ENCODE measurements at regions not wholly inside any gene's neighbourhood (a gene's known extent, or its start where the extent isn't known, plus 50 kb on each side); places are given as distances from the start of the nearest gene placed in this dataset.
A peak's percentile ranks its signal among the peaks of the same experiment; 100 is the strongest.

DNA sequence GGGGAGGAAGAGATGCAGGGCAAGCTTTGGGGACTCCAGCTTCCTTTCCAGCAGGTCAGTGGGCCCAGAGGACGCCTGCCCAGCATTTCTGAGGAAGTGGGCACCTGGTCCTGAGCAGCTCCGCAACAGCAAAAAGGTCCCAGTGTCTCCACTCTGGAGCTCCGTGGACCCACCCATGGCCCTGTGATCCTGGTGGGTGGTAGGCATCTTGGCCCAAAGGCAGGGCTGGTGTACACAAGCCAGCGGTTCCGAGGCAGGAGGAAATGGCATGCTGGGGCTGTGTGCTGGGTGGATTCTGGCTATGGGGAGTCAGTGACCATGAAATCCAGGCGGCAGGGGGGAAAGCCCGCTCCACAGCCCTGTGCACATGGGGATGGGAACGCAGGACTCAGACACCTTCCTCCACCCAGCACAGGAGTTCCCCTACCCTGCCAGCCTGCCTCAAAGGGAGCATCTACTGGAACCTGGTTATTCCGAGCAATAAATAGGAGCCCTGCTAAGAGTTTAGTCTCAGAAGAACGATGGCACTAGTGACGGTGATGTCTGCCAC lies 206.0 kb downstream of the GLI2 start:
- Histone ChIP-seq H3K27ac (ENCODE audit: low read depth, low read length) (no peak overlapping the region), H3K27me3 (ENCODE audit: insufficient read depth, low read length) (no peaks in the 10 kb centered on the region), H3K9me3 (ENCODE audit: low read depth, low read length) (no peaks in the 10 kb centered on the region), H3K36me3 (ENCODE audit: insufficient read depth, low read length) (no peaks in the 10 kb centered on the region), H4K20me1 (ENCODE audit: insufficient read depth, low read length) (peaks cover under 1% of the 10 kb centered on the region), H3K4me3 (ENCODE audit: insufficient read depth, low read length) (no peak overlapping the region), H3K79me2 (ENCODE audit: insufficient read depth, low read length) (peaks cover 32% of the 10 kb centered on the region), H3K4me2 (ENCODE audit: insufficient read depth, low read length) (no peak overlapping the region), H2AFZ (ENCODE audit: low read length) (no peak overlapping the region), H3K4me1 (ENCODE audit: insufficient read depth, low read length) (peaks cover 44% of the 10 kb centered on the region)
- TF ChIP-seq, protein P1, sequence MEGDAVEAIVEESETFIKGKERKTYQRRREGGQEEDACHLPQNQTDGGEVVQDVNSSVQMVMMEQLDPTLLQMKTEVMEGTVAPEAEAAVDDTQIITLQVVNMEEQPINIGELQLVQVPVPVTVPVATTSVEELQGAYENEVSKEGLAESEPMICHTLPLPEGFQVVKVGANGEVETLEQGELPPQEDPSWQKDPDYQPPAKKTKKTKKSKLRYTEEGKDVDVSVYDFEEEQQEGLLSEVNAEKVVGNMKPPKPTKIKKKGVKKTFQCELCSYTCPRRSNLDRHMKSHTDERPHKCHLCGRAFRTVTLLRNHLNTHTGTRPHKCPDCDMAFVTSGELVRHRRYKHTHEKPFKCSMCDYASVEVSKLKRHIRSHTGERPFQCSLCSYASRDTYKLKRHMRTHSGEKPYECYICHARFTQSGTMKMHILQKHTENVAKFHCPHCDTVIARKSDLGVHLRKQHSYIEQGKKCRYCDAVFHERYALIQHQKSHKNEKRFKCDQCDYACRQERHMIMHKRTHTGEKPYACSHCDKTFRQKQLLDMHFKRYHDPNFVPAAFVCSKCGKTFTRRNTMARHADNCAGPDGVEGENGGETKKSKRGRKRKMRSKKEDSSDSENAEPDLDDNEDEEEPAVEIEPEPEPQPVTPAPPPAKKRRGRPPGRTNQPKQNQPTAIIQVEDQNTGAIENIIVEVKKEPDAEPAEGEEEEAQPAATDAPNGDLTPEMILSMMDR (IDR thresholded peaks at IDR 0.05; ENCODE audit: extremely low read depth, low read depth, low read length): no peak
- no peak for DNase-seq (ENCODE audit: insufficient read length, low spot score, missing footprints)

GRCh38 chr2:120942658-120943057 lies 207.0 kb downstream of the GLI2 start:
- TF ChIP-seq, protein P1 (IDR thresholded peaks at IDR 0.05; ENCODE audit: extremely low read depth, low read depth, low read length): no peak
- no peaks in the 10 kb centered on the region for H3K27me3 ChIP-seq (ENCODE audit: insufficient read depth, low read length)
- no peaks in the 10 kb centered on the region for H3K9me3 ChIP-seq (ENCODE audit: low read depth, low read length)
- H3K4me1 ChIP-seq (ENCODE audit: insufficient read depth, low read length): peaks cover 34% of the 10 kb centered on the region
- peaks cover 4% of the 10 kb centered on the region for H3K36me3 ChIP-seq (ENCODE audit: insufficient read depth, low read length)
- H3K4me3 ChIP-seq (ENCODE audit: insufficient read depth, low read length): no peak overlapping the region
- no peak overlapping the region for H2AFZ ChIP-seq (ENCODE audit: low read length)
- no peak for DNase-seq (ENCODE audit: insufficient read length, low spot score, missing footprints)
- H3K79me2 ChIP-seq (ENCODE audit: insufficient read depth, low read length): peaks cover 37% of the 10 kb centered on the region
- H3K27ac ChIP-seq (ENCODE audit: low read depth, low read length): no peak overlapping the region
- H4K20me1 ChIP-seq (ENCODE audit: insufficient read depth, low read length): peaks cover 10% of the 10 kb centered on the region
- no peak overlapping the region for H3K4me2 ChIP-seq (ENCODE audit: insufficient read depth, low read length)

DNA sequence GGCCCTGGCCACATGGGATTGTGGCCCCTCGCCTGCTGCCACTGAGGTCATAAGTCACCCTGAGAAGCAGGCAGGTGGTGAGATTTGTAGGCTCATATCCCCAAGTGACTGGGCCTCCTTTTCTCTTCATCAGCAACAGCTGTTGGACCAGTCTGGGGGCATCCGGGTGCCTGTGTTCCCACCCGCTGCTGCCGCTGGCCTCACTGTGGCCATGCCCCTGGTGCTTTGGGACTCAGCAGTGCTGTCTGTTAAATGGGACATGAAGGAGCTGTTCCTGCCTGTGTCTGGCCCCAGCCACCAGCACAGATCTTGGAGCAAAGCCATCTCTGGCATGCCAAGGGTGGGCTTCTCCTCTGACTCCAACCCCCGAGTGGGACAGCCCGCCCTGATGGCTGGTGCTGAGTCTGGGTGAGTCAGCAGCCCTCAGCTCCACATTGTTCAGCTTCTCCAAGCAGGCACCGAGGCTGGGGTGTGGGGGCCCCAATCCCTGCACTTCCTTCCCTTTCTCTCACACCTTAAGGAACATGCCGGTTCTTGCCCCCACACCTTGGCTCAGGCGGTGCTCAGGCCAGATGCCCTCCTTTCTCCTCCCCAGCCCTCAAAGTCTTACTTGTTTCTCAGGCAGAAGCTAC lies 207.9 kb downstream of the GLI2 start:
- Histone ChIP-seq H3K79me2 (ENCODE audit: insufficient read depth, low read length) (peaks cover 43% of the 10 kb centered on the region), H3K4me2 (ENCODE audit: insufficient read depth, low read length) (no peak overlapping the region), H3K9me3 (ENCODE audit: low read depth, low read length) (no peaks in the 10 kb centered on the region), H2AFZ (ENCODE audit: low read length) (no peak overlapping the region), H4K20me1 (ENCODE audit: insufficient read depth, low read length) (peaks cover 15% of the 10 kb centered on the region), H3K36me3 (ENCODE audit: insufficient read depth, low read length) (peaks cover 4% of the 10 kb centered on the region), H3K4me3 (ENCODE audit: insufficient read depth, low read length) (no peak overlapping the region), H3K4me1 (ENCODE audit: insufficient read depth, low read length) (peaks cover 25% of the 10 kb centered on the region), H3K27me3 (ENCODE audit: insufficient read depth, low read length) (no peaks in the 10 kb centered on the region), H3K27ac (ENCODE audit: low read depth, low read length) (no peak overlapping the region)
- TF ChIP-seq, protein P1 (IDR thresholded peaks at IDR 0.05; ENCODE audit: extremely low read depth, low read depth, low read length): no peak
- peak; percentile 85 for DNase-seq (ENCODE audit: insufficient read length, low spot score, missing footprints)

DNA sequence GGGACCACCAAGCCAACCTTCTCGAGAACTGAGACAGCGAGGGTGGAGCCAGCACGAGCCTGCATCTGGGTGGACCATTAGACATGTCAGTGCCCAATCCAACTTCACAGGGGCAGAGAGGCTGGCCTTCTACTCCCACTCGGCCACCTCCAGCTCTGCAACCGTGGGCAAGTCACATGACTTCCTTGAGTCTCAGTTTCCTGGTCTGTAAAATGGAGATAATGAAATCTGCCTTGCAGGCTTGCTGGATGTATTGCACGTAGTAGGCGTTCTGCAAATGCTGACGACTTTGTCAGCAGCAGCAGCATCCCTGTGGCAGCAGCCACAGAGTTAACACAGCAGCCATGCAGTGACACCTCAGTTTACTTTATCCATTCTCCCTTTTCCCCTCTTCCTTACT lies 208.9 kb downstream of the GLI2 start:
- Histone ChIP-seq H3K9me3 (ENCODE audit: low read depth, low read length) (no peaks in the 10 kb centered on the region), H4K20me1 (ENCODE audit: insufficient read depth, low read length) (peaks cover 24% of the 10 kb centered on the region), H3K27ac (ENCODE audit: low read depth, low read length) (no peak overlapping the region), H3K27me3 (ENCODE audit: insufficient read depth, low read length) (no peaks in the 10 kb centered on the region), H3K36me3 (ENCODE audit: insufficient read depth, low read length) (peaks cover 4% of the 10 kb centered on the region), H3K4me3 (ENCODE audit: insufficient read depth, low read length) (no peak overlapping the region), H2AFZ (ENCODE audit: low read length) (no peak overlapping the region), H3K4me2 (ENCODE audit: insufficient read depth, low read length) (no peak overlapping the region), H3K4me1 (ENCODE audit: insufficient read depth, low read length) (peaks cover 15% of the 10 kb centered on the region), H3K79me2 (ENCODE audit: insufficient read depth, low read length) (peaks cover 51% of the 10 kb centered on the region)
- DNase-seq (ENCODE audit: insufficient read length, low spot score, missing footprints): peak; percentile 72
- TF ChIP-seq, protein P1 (IDR thresholded peaks at IDR 0.05; ENCODE audit: extremely low read depth, low read depth, low read length): no peak

Measured in osteoblast (primary cell).